Activated effector memory CD4-positive, alpha-beta T cell treated with anti-CD3 and anti-CD28 coated beads, Interleukin-2, amount 50 U/mL, for 16 hours (primary cell): ENCODE measurements at regions not wholly inside any gene's neighbourhood (a gene's known extent, or its start where the extent isn't known, plus 50 kb on each side); places are given as distances from the start of the nearest gene placed in this dataset.
A peak's percentile ranks its signal among the peaks of the same experiment; 100 is the strongest.

Source experiments
- DNase-seq: peaks from one replicate; pipeline ENCODE4 v3.0.0-alpha.2; 2020

- DNase-seq, result peak; percentile 47
Observed at GRCh38 chr2:120829633-120830025, 94.0 kb downstream of the GLI2 start.

DNA sequence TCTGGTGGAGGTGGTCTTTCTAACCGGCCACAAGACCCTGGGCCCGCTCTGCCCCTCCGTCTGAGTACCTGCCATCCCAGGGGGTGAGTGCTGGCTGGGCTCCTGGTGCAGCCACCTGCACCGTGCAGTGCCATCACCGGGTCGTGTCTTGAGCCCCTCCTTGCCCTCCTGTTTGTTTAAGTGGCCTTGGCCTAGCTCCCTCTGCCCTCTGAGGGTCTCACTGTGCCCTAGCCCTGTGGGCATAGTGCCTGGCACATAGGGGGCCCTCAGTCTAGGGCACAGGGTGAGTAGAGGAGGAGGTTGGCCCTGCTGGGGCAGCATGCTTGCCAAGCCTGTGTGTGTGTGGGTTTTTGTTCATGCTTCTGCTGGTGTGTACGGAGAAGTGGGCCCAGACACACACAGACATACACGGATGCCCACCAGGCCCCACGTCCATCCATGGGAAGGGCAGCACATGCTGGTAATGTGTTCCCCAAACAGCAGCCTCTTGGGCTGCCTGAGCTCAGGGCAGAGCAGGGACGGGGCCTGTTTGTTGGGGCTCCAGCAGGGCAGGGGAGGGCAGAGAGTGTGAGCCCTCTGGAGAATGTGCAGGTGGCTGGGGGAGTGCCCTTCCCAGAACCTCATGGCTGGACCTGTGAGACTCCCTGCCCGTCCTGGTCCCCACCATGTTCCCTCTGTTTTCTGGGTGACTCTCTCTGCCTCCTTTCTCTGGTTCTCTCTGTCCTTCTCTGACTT, 94.6 kb downstream of the GLI2 start:
- peak; percentile 36 for DNase-seq

DNA sequence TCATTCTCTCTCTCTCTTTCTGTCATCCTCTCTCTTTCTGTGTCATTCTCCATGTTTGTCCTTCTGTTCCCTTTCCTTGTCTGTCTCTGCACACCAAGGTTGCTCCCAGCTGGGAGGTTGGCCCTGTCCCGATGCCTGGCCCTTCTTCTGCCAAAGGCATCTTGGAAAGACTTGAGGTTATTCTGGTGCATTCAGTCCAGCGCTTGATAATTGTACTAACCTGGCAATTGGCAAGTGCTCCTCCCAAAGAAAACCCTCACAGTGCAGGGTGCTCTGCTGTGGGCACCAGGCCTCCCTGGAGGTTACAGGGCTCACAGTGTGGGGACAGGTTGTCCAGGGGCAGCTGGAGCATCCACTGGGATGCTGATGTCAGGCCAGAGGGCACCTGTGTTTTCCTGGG, 95.4 kb downstream of the GLI2 start:
- DNase-seq, result peak; percentile 54

GRCh38 chr2:120831891-120832290, 96.2 kb downstream of the GLI2 start:
- DNase-seq, result peak; percentile 46

- peak; percentile 45 for DNase-seq
Observed at GRCh38 chr2:120832296-120833070, 96.8 kb downstream of the GLI2 start.

DNA sequence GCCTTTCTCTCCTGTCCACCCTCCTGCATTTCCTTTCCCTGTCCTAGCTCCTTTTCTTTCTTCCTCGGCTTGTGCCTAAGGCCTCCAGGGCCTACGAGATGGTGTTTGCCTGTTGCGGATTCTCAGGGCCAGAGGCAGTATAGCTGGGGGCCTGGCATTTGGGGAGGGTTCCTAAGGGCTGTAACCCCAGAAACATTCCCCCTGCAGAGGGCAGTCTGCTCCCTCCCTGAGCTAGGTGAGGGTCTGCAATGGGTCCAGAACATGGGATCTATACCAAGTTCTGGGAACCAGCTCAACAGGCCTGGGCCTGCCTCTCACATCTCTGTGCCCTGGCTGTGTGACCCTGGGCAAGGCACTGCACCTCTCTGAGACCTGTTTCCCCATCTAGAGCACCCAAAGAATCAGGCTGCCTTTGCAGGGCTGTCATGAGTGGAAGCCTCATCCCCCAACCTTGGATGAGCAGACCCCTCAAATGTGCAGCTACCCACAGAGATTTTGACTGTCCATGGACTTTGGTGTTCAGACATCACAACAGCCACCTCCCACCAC, 97.5 kb downstream of the GLI2 start:
- DNase-seq, result peak; percentile 16

GRCh38 chr2:120834206-120834605, 98.5 kb downstream of the GLI2 start:
- peak; percentile 3 for DNase-seq

DNA sequence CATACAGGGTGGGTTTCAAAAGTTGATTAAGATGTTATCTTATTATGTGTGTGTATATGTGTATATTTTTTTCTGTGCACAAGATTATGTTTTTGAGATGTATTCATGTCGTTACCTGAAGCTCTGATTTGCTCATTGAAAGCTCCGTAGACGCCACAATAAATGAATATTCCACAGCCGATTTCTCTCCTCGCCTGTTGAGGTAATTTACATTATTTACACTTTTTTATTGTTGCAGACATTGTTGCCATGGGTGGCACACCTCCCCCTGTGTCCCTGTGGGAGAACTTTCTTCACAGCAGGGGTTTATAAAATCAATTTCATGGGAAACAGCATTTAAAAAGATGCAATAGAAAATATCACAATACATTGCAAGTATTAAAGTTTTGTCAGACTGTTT, 100.6 kb downstream of the GLI2 start:
- no peak for DNase-seq

- no peak for DNase-seq
Observed at GRCh38 chr2:120840795-120841487, 105.3 kb downstream of the GLI2 start.

GRCh38 chr2:120842456-120843439, 107.1 kb downstream of the GLI2 start:
- DNase-seq, result no peak

- DNase-seq, result no peak
Observed at GRCh38 chr2:120844070-120844738, 108.5 kb downstream of the GLI2 start.

DNA sequence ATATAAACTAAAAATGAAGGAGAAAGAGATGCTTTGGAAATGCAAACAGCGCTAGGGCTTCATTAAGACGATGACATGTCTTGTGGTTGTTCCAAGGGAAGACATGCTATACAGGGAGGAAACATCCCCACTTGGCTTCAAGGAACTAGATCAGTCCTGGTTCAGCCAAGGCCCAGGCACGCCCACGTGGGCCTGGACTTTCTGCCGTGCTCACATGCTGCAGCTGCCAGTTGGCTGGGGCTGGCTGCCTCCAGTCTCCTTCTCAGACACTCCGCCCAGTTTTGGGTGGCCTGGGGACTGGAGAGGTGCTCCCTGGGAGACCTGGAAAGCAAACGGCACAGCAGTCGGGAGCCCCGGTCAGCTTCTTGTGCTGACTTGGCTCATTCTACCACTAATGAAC, 109.6 kb downstream of the GLI2 start:
- peak; percentile 56 for DNase-seq

- peak; percentile 43 for DNase-seq
Observed at GRCh38 chr2:120846406-120847095, 110.9 kb downstream of the GLI2 start.

GRCh38 chr2:120847700-120848321, 112.1 kb downstream of the GLI2 start:
- DNase-seq, result peak; percentile 39

GRCh38 chr2:120849278-120849677, 113.6 kb downstream of the GLI2 start:
- no peak for DNase-seq

DNA sequence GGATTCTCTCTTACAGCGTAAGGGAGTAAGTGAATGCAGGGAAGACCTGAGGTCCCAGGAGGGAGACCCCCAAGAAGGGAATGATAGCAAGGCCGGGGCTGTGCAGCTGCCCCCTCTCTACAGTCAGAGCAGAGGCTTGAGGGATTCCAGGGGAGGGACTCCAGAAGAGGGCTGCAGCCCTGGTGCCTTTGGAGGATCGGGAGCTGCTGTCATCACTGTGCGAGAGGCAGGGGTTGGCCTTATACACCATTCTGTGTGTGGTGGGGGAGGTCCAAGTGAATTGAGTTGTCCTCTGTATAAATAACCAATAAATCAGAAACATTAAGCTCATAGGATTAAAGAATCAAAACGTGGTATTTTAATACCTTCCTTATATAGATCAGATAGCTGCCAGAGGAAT, 114.9 kb downstream of the GLI2 start:
- DNase-seq, result peak; percentile 31

GRCh38 chr2:120851116-120851773, 115.6 kb downstream of the GLI2 start:
- DNase-seq, result peak; percentile 50

- DNase-seq, result peak; percentile 54
Observed at GRCh38 chr2:120852200-120852815, 116.6 kb downstream of the GLI2 start.

GRCh38 chr2:120853306-120854013, 117.8 kb downstream of the GLI2 start:
- peak; percentile 44 for DNase-seq
